SH-SY5Y (cell line): ENCODE measurements at regions not wholly inside any gene's neighbourhood (a gene's known extent, or its start where the extent isn't known, plus 50 kb on each side); places are given as distances from the start of the nearest gene placed in this dataset.

Source experiments
- GATA2 ChIP-seq: IDR thresholded peaks from 2 replicates; pipeline ENCODE4 v1.6.1; 2011; ENCODE audit warnings: mild to moderate bottlenecking, low read depth, low read length
- GATA3 ChIP-seq: IDR thresholded peaks from 2 replicates; pipeline ENCODE4 v1.6.1; 2011; ENCODE audit warnings: low read depth, mild to moderate bottlenecking, low read length, moderate library complexity

DNA sequence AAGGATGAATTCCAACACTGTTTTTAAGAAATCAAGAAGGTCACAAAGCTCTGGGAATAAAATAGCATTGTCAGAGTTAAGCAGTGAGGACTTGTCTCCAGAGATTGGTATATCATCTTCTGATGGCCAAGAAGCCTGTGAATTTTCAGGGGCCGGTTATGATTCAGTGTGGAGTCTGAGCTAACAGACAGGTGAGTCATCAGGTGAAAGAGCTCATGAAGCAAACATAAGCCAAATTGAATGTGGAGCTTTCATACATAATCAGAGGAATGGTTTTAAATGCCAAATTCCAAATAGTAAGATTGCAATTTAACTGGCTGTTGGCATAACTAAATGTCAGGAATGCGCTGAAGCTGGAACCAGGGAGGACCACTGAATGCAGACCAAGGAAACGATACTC is 494.2 kb downstream of the MTRR start:
- TF ChIP-seq GATA3 = no peak
- TF ChIP-seq GATA2 = no peak
